MM.1S (cell line): ENCODE measurements at regions not wholly inside any gene's neighbourhood (a gene's known extent, or its start where the extent isn't known, plus 50 kb on each side); places are given as distances from the start of the nearest gene placed in this dataset.

Experiments
- DNase-seq: peaks from one replicate; pipeline ENCODE4 v3.0.0-alpha.2; 2015
- H2AFZ ChIP-seq: fragments of 300-600 bp; sonication (generic); 2 replicates; pipeline ENCODE4 v1.6.0; 2016; ENCODE audit warnings: antibody characterized with exemption, low read length
- H3F3A ChIP-seq: fragments of 300-600 bp; sonication (generic); 2 replicates; pipeline ENCODE4 v1.6.1; 2016; ENCODE audit warnings: mild to moderate bottlenecking, antibody characterized with exemption, low read length, moderate library complexity, mixed read lengths; ENCODE audit not compliant: insufficient read depth
- H3K27ac ChIP-seq: fragments of 300-600 bp; sonication (generic); 2 replicates; pipeline ENCODE4 v1.5.1; 2016; ENCODE audit warnings: mild to moderate bottlenecking, low read length
- H3K27me3 ChIP-seq: fragments of 300-600 bp; sonication (generic); replicated peaks from 2 replicates; pipeline ENCODE4 v1.6.0; 2016; ENCODE audit warnings: low read length; ENCODE audit not compliant: insufficient read depth
- H3K36me3 ChIP-seq: fragments of 300-600 bp; sonication (generic); replicated peaks from 2 replicates; pipeline ENCODE4 v1.6.1; 2016; ENCODE audit warnings: mild to moderate bottlenecking, low read length, mixed read lengths; ENCODE audit not compliant: insufficient read depth
- H3K4me1 ChIP-seq: fragments of 300-600 bp; sonication (generic); 2 replicates; pipeline ENCODE4 v1.6.1; 2016; ENCODE audit warnings: low read length, mixed read lengths
- H3K4me2 ChIP-seq: fragments of 300-600 bp; sonication (generic); 2 replicates; pipeline ENCODE4 v1.6.0; 2016; ENCODE audit warnings: low read depth, low read length
- H3K4me3 ChIP-seq: fragments of 300-600 bp; sonication (generic); 2 replicates; pipeline ENCODE4 v1.5.1; 2016; ENCODE audit warnings: low read length, mixed read lengths
- H3K79me2 ChIP-seq: fragments of 300-600 bp; sonication (generic); 2 replicates; pipeline ENCODE4 v1.6.1; 2016; ENCODE audit warnings: mixed run types, low read length, mixed read lengths
- H3K9ac ChIP-seq: fragments of 300-600 bp; sonication (generic); 2 replicates; pipeline ENCODE4 v1.6.1; 2016; ENCODE audit warnings: low read length, mixed read lengths
- H3K9me2 ChIP-seq: fragments of 300-600 bp; sonication (generic); replicated peaks from 2 replicates; pipeline ENCODE4 v1.6.1; 2016; ENCODE audit warnings: mild to moderate bottlenecking, low read length, mixed read lengths; ENCODE audit not compliant: insufficient read depth
- H3K9me3 ChIP-seq: fragments of 300-600 bp; sonication (generic); replicated peaks from 2 replicates; pipeline ENCODE4 v1.6.1; 2016; ENCODE audit warnings: mild to moderate bottlenecking, low read length, mixed read lengths; ENCODE audit not compliant: insufficient read depth
- H4K20me1 ChIP-seq: fragments of 300-600 bp; sonication (generic); 2 replicates; pipeline ENCODE4 v1.6.1; 2016; ENCODE audit warnings: mild to moderate bottlenecking, low read length, moderate library complexity, mixed read lengths; ENCODE audit not compliant: insufficient read depth
- EZH2 ChIP-seq: fragments of 300-600 bp; sonication (generic); optimal IDR thresholded peaks from 2 replicates; pipeline ENCODE3; 2017; ENCODE audit warnings: low read depth, mild to moderate bottlenecking, antibody characterized with exemption, low read length, mixed read lengths
- EZH2phosphoT487 ChIP-seq: fragments of 300-600 bp; sonication (generic); IDR thresholded peaks from 2 replicates; pipeline ENCODE4 v1.6.1; 2018; ENCODE audit warnings: antibody characterized with exemption, low read length
- TF ChIP-seq, protein P1 (sequence below): fragments of 300-600 bp; sonication (generic); IDR thresholded peaks from 2 replicates; pipeline ENCODE4 v1.5.1; 2016; ENCODE audit warnings: antibody characterized with exemption, low read length, mixed read lengths

DNA sequence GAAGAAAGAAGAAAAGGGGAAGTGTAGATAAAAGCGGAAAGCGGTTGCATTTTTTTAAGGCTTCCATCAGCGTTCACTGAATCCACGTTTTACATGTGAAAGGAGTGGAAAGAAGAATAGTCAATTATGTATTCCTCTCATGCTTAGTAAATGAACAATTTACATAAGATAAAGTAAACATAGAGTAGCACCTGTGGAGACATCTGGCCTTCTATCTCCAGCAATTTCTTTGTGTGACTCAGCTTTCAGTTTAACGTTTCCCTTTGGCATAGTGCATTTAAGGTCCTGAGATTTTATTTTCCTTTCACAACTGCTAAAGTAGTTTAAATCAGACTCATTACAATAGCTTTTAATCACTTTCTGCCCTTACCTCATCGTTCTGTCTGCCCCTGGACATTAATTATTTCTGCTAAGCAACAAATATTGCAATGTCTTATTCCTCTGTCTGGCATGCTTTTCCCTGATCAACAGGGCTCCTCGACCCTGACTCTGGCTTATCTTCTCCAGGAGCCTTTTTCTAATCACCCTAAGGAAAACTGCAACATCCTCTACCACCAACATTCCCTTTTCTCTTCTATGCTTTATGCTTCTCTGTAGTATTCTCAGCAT lies 383.5 kb upstream of the VWC2 start:
- Histone ChIP-seq H3K9ac (no peak overlapping the region), H3F3A (no peaks in the 10 kb centered on the region), H2AFZ (peak overlapping the region; percentile 4; the same call in 1 of the 2 replicates), H3K4me2 (peak overlapping the region; percentile 10; the same call in 1 of the 2 replicates), H3K4me1 (0 out of 2 replicates have a peak, but pooled peaks cover 6% of the 10 kb centered on the region), H3K79me2 (no peaks in the 10 kb centered on the region), H3K36me3 (no peaks in the 10 kb centered on the region), H3K27me3 (no peaks in the 10 kb centered on the region), H3K9me2 (no peaks in the 10 kb centered on the region), H3K9me3 (no peaks in the 10 kb centered on the region), H3K4me3 (no peak overlapping the region), H4K20me1 (no peaks in the 10 kb centered on the region), H3K27ac (peak overlapping the region; percentile 24; the same call in 1 of the 2 replicates)
- no peak for TF ChIP-seq EZH2
- TF ChIP-seq, protein P1, sequence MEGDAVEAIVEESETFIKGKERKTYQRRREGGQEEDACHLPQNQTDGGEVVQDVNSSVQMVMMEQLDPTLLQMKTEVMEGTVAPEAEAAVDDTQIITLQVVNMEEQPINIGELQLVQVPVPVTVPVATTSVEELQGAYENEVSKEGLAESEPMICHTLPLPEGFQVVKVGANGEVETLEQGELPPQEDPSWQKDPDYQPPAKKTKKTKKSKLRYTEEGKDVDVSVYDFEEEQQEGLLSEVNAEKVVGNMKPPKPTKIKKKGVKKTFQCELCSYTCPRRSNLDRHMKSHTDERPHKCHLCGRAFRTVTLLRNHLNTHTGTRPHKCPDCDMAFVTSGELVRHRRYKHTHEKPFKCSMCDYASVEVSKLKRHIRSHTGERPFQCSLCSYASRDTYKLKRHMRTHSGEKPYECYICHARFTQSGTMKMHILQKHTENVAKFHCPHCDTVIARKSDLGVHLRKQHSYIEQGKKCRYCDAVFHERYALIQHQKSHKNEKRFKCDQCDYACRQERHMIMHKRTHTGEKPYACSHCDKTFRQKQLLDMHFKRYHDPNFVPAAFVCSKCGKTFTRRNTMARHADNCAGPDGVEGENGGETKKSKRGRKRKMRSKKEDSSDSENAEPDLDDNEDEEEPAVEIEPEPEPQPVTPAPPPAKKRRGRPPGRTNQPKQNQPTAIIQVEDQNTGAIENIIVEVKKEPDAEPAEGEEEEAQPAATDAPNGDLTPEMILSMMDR: no peak
- TF ChIP-seq EZH2phosphoT487: no peak
- peak; percentile 39 for DNase-seq

DNA sequence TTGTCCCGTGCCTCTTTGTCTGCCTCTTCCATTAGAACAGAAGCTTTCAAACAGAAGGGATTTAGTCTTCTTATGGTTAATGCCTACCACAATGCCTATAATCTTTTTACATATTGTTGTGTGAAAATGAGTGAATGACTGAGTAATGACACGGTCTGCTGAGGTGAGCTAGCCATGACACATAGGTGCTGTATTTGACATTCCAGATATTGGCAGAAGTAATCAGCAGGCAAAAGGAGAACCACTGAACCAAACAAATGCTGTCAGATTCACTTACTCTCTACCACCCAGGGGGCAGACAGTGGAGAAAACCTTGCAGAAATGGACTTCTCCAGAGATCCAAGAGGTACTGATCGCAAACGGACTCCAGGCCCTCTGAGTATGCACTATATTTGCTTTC lies 377.2 kb upstream of the VWC2 start:
- TF ChIP-seq EZH2phosphoT487: no peak
- TF ChIP-seq, protein P1: no peak
- TF ChIP-seq EZH2: no peak
- Histone ChIP-seq H3K9me2 (no peaks in the 10 kb centered on the region), H3K79me2 (no peaks in the 10 kb centered on the region), H3K27me3 (no peaks in the 10 kb centered on the region), H3K4me3 (no peak overlapping the region), H4K20me1 (no peaks in the 10 kb centered on the region), H3K9me3 (no peaks in the 10 kb centered on the region), H2AFZ (no peak overlapping the region), H3F3A (no peaks in the 10 kb centered on the region), H3K27ac (no peak overlapping the region), H3K9ac (no peak overlapping the region), H3K4me2 (no peak overlapping the region), H3K36me3 (no peaks in the 10 kb centered on the region), H3K4me1 (peaks cover 22% of the 10 kb centered on the region)
- no peak for DNase-seq

DNA sequence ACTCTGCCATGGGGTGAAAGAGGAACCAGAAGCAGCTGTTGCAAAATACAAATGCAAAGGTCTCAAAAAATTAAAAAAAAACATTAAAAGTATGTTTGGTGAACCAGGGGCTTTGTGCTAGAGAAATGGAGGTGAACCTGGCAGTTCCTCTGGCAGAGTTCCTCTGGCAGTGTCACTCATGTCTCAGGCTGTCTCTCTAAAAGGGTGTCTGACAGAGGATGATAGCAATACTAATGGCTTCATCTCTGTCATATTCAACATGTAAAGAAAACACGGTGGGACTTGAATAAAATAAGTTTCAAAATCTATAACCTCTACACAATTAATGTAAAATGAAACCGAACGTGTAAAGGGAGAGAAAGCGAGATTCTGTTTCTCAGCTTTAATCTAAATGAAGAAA lies 375.7 kb upstream of the VWC2 start:
- no peak overlapping the region for H2AFZ ChIP-seq
- TF ChIP-seq EZH2phosphoT487: no peak
- TF ChIP-seq, protein P1: no peak
- H3K4me1 ChIP-seq: peaks cover 26% of the 10 kb centered on the region
- H3K27me3 ChIP-seq: no peaks in the 10 kb centered on the region
- H3K4me2 ChIP-seq: no peak overlapping the region
- no peaks in the 10 kb centered on the region for H3K9me3 ChIP-seq
- no peaks in the 10 kb centered on the region for H4K20me1 ChIP-seq
- H3K36me3 ChIP-seq: no peaks in the 10 kb centered on the region
- no peaks in the 10 kb centered on the region for H3F3A ChIP-seq
- H3K9ac ChIP-seq: no peak overlapping the region
- H3K4me3 ChIP-seq: no peak overlapping the region
- no peak for DNase-seq
- H3K27ac ChIP-seq: no peak overlapping the region
- H3K9me2 ChIP-seq: no peaks in the 10 kb centered on the region
- H3K79me2 ChIP-seq: no peaks in the 10 kb centered on the region
